ENCODE measurements at regions not wholly inside any gene's neighbourhood (a gene's known extent, or its start where the extent isn't known, plus 50 kb on each side); places are given as distances from the start of the nearest gene placed in this dataset.

DNA sequence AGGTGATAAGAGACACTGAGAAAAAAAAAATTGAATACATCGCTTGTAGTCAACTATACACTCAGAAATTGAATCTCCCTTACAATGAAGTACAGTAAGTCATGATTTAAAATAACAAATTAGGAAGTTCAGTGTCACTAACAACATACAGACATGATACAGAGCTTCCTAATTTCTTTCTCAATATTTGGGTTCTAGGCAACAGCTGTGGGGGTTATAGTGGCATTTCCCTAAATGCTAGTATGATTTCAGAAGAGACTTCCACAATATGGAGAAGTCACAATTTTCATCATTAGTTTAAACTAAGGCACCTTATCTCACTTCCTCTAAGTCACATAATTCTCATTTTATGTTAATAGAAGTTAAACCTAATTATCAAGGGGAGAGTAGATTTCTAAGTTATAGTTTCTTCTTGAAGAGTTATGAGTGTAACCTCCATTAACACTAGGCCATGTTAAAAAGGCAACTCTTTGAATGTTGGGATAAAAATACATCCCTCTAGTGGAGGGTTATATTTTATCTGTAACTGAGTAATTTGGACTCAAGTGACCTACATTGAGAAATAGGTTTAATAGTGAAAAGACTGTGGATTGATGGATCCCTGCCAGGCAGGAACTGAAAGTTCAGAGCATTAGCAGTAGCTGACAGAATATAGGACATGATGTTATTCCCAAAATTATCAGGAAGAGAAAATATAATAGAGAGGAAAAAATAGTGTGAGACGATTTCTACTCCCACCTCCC, 286.0 kb upstream of the SUCLG2 start:
- TF ChIP-seq POLR2A (IDR thresholded peaks at IDR 0.05) (no peak), EP300 (IDR thresholded peaks at IDR 0.05) (no peak)
- TF ChIP-seq, protein P1, sequence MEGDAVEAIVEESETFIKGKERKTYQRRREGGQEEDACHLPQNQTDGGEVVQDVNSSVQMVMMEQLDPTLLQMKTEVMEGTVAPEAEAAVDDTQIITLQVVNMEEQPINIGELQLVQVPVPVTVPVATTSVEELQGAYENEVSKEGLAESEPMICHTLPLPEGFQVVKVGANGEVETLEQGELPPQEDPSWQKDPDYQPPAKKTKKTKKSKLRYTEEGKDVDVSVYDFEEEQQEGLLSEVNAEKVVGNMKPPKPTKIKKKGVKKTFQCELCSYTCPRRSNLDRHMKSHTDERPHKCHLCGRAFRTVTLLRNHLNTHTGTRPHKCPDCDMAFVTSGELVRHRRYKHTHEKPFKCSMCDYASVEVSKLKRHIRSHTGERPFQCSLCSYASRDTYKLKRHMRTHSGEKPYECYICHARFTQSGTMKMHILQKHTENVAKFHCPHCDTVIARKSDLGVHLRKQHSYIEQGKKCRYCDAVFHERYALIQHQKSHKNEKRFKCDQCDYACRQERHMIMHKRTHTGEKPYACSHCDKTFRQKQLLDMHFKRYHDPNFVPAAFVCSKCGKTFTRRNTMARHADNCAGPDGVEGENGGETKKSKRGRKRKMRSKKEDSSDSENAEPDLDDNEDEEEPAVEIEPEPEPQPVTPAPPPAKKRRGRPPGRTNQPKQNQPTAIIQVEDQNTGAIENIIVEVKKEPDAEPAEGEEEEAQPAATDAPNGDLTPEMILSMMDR (IDR thresholded peaks at IDR 0.05), result no peak

Measured in ovary (tissue), 3 donors.